ENCODE measurements at regions not wholly inside any gene's neighbourhood (a gene's known extent, or its start where the extent isn't known, plus 50 kb on each side); places are given as distances from the start of the nearest gene placed in this dataset.

DNA sequence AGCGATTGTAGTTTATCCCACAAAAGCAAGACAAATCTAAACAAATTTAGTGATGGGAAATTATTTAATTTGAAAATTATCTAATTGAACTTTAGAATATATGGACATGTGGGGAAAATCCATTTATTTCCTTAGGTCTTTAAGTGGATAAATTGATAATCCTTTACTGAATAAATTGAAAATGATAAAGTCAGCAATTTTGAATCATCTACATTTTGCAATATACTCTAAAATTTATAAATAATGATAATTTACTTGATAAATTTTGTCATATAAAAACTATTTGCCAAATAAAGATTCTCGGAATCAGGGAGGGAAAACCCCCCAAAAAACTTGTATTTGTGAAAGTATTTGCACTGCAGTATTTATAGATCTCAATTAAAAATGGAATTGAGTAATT, 875.3 kb upstream of the SLITRK5 start:
- WGBS (ENCODE audit: low lambda C conversion rate, missing lambda C conversion rate) = 82% methylated on average over 2 of the region's 2 CpGs

DNA sequence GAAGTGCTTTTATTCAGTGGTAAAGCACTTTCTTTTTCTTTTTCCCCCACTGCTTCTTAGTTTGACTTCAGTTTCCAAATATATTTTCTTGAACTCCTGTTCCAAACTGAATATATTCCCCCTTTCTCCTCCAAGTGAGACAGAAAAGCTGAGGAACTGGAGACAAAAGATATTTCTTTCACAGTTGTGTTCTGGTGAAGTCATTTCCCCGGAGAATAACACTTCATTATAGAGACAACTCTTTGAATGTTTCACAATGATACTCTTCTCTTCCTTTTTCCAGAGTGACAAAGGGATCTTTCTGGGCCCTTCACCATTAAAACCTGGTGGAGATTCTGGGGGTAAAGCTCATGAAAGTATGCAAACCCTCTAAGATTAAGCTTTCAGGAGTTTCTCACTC, 860.8 kb upstream of the SLITRK5 start:
- Histone ChIP-seq H3K9me2 (replicated peaks; ENCODE audit: insufficient read depth) (no peaks in the 10 kb centered on the region), H3K27me3 (no peaks in the 10 kb centered on the region), H3K36me3 (replicated peaks; ENCODE audit: insufficient read depth, low read depth) (no peaks in the 10 kb centered on the region), H3K27ac (no peak overlapping the region), H3K79me2 (no peaks in the 10 kb centered on the region), H3K9me3 (ENCODE audit: low read depth) (no peaks in the 10 kb centered on the region), H2AFZ (no peak overlapping the region), H3K4me3 (no peak overlapping the region), H3K4me1 (ENCODE audit: insufficient read depth) (no peaks in the 10 kb centered on the region), H4K20me1 (ENCODE audit: insufficient read depth, poor library complexity, severe bottlenecking) (no peaks in the 10 kb centered on the region), H3K4me2 (no peak overlapping the region)
- TF ChIP-seq, protein P1, sequence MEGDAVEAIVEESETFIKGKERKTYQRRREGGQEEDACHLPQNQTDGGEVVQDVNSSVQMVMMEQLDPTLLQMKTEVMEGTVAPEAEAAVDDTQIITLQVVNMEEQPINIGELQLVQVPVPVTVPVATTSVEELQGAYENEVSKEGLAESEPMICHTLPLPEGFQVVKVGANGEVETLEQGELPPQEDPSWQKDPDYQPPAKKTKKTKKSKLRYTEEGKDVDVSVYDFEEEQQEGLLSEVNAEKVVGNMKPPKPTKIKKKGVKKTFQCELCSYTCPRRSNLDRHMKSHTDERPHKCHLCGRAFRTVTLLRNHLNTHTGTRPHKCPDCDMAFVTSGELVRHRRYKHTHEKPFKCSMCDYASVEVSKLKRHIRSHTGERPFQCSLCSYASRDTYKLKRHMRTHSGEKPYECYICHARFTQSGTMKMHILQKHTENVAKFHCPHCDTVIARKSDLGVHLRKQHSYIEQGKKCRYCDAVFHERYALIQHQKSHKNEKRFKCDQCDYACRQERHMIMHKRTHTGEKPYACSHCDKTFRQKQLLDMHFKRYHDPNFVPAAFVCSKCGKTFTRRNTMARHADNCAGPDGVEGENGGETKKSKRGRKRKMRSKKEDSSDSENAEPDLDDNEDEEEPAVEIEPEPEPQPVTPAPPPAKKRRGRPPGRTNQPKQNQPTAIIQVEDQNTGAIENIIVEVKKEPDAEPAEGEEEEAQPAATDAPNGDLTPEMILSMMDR (IDR thresholded peaks at IDR 0.05; ENCODE audit: poor library complexity) = no peak
- TF ChIP-seq EZH2phosphoT487 (IDR thresholded peaks at IDR 0.05; ENCODE audit: low read depth, severe bottlenecking, unreplicated experiment) = no peak
- TF ChIP-seq EZH2 (IDR thresholded peaks at IDR 0.05; ENCODE audit: borderline replicate concordance) = no peak
- no peak for DNase-seq (ENCODE audit: low spot score)
- 86% methylated on average over 1 of the region's 1 CpG for WGBS (ENCODE audit: low lambda C conversion rate, missing lambda C conversion rate)

More for the DNA sequence above, 875.3 kb upstream of the SLITRK5 start:
- Histone ChIP-seq H3K9me2 (replicated peaks; ENCODE audit: insufficient read depth) (no peaks in the 10 kb centered on the region), H3K9me3 (ENCODE audit: low read depth) (no peaks in the 10 kb centered on the region), H3K27ac (no peak overlapping the region), H3K4me3 (no peak overlapping the region), H2AFZ (no peak overlapping the region), H3K27me3 (no peaks in the 10 kb centered on the region), H3K79me2 (no peaks in the 10 kb centered on the region), H3K4me1 (ENCODE audit: insufficient read depth) (no peaks in the 10 kb centered on the region), H3K4me2 (no peak overlapping the region), H3K36me3 (replicated peaks; ENCODE audit: insufficient read depth, low read depth) (no peaks in the 10 kb centered on the region), H4K20me1 (ENCODE audit: insufficient read depth, poor library complexity, severe bottlenecking) (no peaks in the 10 kb centered on the region)
- DNase-seq (ENCODE audit: low spot score) = no peak
- TF ChIP-seq, protein P1 (IDR thresholded peaks at IDR 0.05; ENCODE audit: poor library complexity) = no peak
- TF ChIP-seq EZH2phosphoT487 (IDR thresholded peaks at IDR 0.05; ENCODE audit: low read depth, severe bottlenecking, unreplicated experiment) (no peak), EZH2 (IDR thresholded peaks at IDR 0.05; ENCODE audit: borderline replicate concordance) (no peak)

DNA sequence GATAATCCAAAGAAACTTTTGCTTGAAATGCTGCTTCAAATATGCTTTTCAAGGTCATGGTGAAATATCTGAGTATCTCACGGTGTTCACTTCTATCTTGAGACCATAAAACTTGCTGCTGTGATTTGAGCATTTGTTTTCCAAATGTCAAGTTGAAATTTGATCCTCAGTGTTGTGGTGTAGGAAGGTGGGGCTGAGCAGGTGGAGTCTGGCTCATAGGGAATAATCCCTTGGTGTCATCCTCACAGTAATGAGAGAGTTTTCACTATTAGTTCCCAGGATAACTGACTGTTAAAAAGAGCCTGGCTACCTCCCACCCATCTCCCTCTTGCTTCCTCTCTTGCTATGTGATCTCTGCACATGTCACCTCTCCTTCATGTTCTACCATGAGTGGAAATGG, 858.0 kb upstream of the SLITRK5 start:
- Histone ChIP-seq H3K36me3 (replicated peaks; ENCODE audit: insufficient read depth, low read depth) (no peaks in the 10 kb centered on the region), H3K4me3 (no peak overlapping the region), H3K4me2 (no peak overlapping the region), H4K20me1 (ENCODE audit: insufficient read depth, poor library complexity, severe bottlenecking) (no peaks in the 10 kb centered on the region), H3K27ac (no peak overlapping the region), H3K9me2 (replicated peaks; ENCODE audit: insufficient read depth) (no peaks in the 10 kb centered on the region), H3K79me2 (no peaks in the 10 kb centered on the region), H3K27me3 (no peaks in the 10 kb centered on the region), H2AFZ (no peak overlapping the region), H3K9me3 (ENCODE audit: low read depth) (no peaks in the 10 kb centered on the region), H3K4me1 (ENCODE audit: insufficient read depth) (no peaks in the 10 kb centered on the region)
- no peak for TF ChIP-seq EZH2phosphoT487 (IDR thresholded peaks at IDR 0.05; ENCODE audit: low read depth, severe bottlenecking, unreplicated experiment)
- no peak for TF ChIP-seq EZH2 (IDR thresholded peaks at IDR 0.05; ENCODE audit: borderline replicate concordance)
- TF ChIP-seq, protein P1 (IDR thresholded peaks at IDR 0.05; ENCODE audit: poor library complexity) = no peak
- DNase-seq (ENCODE audit: low spot score) = no peak
- WGBS (ENCODE audit: low lambda C conversion rate, missing lambda C conversion rate) = 44% methylated on average over 1 of the region's 1 CpG

DNA sequence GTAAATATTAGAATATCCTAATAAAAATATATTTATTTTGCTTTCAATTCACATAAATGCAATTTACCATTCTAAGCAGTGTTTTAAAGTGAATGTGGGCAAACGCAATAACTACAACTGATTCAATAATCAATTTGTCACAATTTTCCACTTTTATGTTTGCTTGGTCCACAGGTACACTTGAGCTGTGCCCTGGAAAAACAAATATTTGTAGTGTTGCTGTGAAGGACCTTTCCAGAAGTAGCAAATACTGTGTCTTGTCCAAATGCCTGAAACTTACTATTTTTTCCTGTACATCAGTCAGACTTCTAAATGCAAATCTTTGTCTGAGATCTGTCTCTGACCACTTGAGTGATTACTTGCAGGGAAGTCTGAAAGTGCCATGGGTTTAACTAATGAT, 845.8 kb upstream of the SLITRK5 start:
- Histone ChIP-seq H3K9me3 (ENCODE audit: low read depth) (no peaks in the 10 kb centered on the region), H2AFZ (peak overlapping the region; percentile 13), H3K9me2 (replicated peaks; ENCODE audit: insufficient read depth) (no peaks in the 10 kb centered on the region), H3K4me1 (ENCODE audit: insufficient read depth) (no peaks in the 10 kb centered on the region), H3K79me2 (no peaks in the 10 kb centered on the region), H3K27ac (no peak overlapping the region), H3K4me2 (no peak overlapping the region), H3K4me3 (no peak overlapping the region), H3K36me3 (replicated peaks; ENCODE audit: insufficient read depth, low read depth) (no peaks in the 10 kb centered on the region), H4K20me1 (ENCODE audit: insufficient read depth, poor library complexity, severe bottlenecking) (no peaks in the 10 kb centered on the region), H3K27me3 (no peaks in the 10 kb centered on the region)
- TF ChIP-seq EZH2 (IDR thresholded peaks at IDR 0.05; ENCODE audit: borderline replicate concordance) (no peak), EZH2phosphoT487 (IDR thresholded peaks at IDR 0.05; ENCODE audit: low read depth, severe bottlenecking, unreplicated experiment) (no peak)
- TF ChIP-seq, protein P1 (IDR thresholded peaks at IDR 0.05; ENCODE audit: poor library complexity) = no peak
- DNase-seq (ENCODE audit: low spot score) = no peak
- WGBS (ENCODE audit: low lambda C conversion rate, missing lambda C conversion rate) = 66% methylated on average over 1 of the region's 1 CpG

All from hepatocyte (in vitro differentiated cells).